SU-DHL-6 (cell line): ENCODE measurements at regions not wholly inside any gene's neighbourhood (a gene's known extent, or its start where the extent isn't known, plus 50 kb on each side); places are given as distances from the start of the nearest gene placed in this dataset.

ENCODE experiments used
- H2AFZ ChIP-seq: fragments of 200-600 bp; sonication (generic); 2 replicates; pipeline ENCODE4 v1.6.1; 2014; ENCODE audit warnings: low read depth, mild to moderate bottlenecking, moderate library complexity, mixed read lengths, antibody characterized with exemption, low read length; ENCODE audit not compliant: severe bottlenecking
- H3F3A ChIP-seq: fragments of 200-600 bp; shearing (Covaris generic); 2 replicates; pipeline ENCODE4 v1.6.0; 2016; ENCODE audit warnings: antibody characterized with exemption, mild to moderate bottlenecking; ENCODE audit not compliant: insufficient read depth
- H3K27ac ChIP-seq: fragments of 200-600 bp; sonication (generic); 2 replicates; pipeline ENCODE4 v1.5.1; 2016; ENCODE audit warnings: low read depth, mild to moderate bottlenecking, low read length, moderate library complexity, mixed read lengths
- H3K27me3 ChIP-seq: fragments of 200-600 bp; sonication (generic), shearing (Covaris generic); 2 replicates; pipeline ENCODE4 v1.6.0; 2014; ENCODE audit warnings: mild to moderate bottlenecking, low read length
- H3K36me3 ChIP-seq: fragments of 200-600 bp; sonication (generic); 2 replicates; pipeline ENCODE4 v1.6.1; 2014; ENCODE audit warnings: mild to moderate bottlenecking, low read length, mixed read lengths
- H3K4me2 ChIP-seq: fragments of 300-600, 200-600 bp; shearing (Covaris generic), sonication (generic); 2 replicates; pipeline ENCODE4 v1.6.0; 2014; ENCODE audit warnings: low read length, low read depth, mild to moderate bottlenecking; ENCODE audit not compliant: poor library complexity, severe bottlenecking
- H3K4me3 ChIP-seq: fragments of 200-600 bp; sonication (generic); 2 replicates; pipeline ENCODE4 v1.5.1; 2014; ENCODE audit warnings: antibody characterized with exemption, low read length, mild to moderate bottlenecking, mixed read lengths; ENCODE audit not compliant: insufficient read depth, poor library complexity, severe bottlenecking
- H3K79me2 ChIP-seq: fragments of 200-600 bp; sonication (generic); 2 replicates; pipeline ENCODE4 v1.6.1; 2014; ENCODE audit warnings: mild to moderate bottlenecking, low read length, moderate library complexity; ENCODE audit not compliant: insufficient read depth
- H3K9ac ChIP-seq: fragments of 200-600 bp; sonication (generic); 2 replicates; pipeline ENCODE4 v1.7.0; 2014; ENCODE audit warnings: mild to moderate bottlenecking, low read length
- H3K9me2 ChIP-seq: fragments of 200-600 bp; sonication (generic); replicated peaks from 2 replicates; pipeline ENCODE4 v1.6.1; 2014; ENCODE audit warnings: low read length; ENCODE audit not compliant: insufficient read depth
- H3K9me3 ChIP-seq: fragments of 200-600 bp; sonication (generic); 2 replicates; pipeline ENCODE4 v1.6.1; 2014; ENCODE audit warnings: low read length, mixed read lengths; ENCODE audit not compliant: insufficient read depth
- H4K20me1 ChIP-seq: fragments of 200-600 bp; sonication (generic); 2 replicates; pipeline ENCODE4 v1.6.1; 2014; ENCODE audit warnings: low read depth, mild to moderate bottlenecking, antibody characterized with exemption, low read length, moderate library complexity, mixed read lengths
- EZH2phosphoT487 ChIP-seq: fragments of 200-600 bp; sonication (generic), shearing (Covaris generic); conservative IDR thresholded peaks from 2 replicates; pipeline ENCODE4 v1.6.1; 2018; ENCODE audit warnings: mild to moderate bottlenecking, antibody characterized with exemption, low read length, moderate library complexity, mixed read lengths
- TF ChIP-seq, protein P1 (sequence below): fragments of 200-600 bp; sonication (generic); IDR thresholded peaks from one replicate; pipeline ENCODE4 v1.5.1; 2017; ENCODE audit warnings: antibody characterized with exemption, mild to moderate bottlenecking, low read length, moderate library complexity; ENCODE audit not compliant: insufficient read depth, poor library complexity, severe bottlenecking

DNA sequence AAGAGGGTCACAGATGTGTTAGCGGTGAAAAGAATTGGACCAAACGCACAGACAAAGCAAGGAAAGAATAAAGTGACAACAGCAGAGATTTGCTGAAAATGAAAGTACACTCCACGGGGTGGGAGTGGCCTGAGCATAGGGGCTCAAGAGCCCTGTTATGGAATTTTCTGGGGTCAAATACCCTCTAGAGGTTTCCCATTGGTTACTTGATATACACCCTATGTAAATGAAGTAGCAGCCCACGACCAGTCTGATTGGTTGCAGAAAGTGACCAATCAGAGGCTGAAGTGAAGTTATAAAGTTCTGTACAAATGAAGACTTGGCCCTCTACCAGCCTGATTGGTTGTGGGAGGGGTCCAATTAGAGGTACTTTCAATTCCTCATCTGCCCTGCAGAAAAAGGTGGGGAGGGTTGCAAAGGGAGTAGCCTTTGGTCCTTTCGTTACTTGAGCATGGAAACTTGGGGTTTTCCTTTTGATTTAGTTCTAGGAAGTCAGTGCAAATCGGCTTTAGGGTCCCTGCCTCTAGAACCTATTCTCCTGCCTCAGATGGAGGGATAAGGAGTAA, 125.6 kb upstream of the PRPS1L1 start:
- TF ChIP-seq, protein P1, sequence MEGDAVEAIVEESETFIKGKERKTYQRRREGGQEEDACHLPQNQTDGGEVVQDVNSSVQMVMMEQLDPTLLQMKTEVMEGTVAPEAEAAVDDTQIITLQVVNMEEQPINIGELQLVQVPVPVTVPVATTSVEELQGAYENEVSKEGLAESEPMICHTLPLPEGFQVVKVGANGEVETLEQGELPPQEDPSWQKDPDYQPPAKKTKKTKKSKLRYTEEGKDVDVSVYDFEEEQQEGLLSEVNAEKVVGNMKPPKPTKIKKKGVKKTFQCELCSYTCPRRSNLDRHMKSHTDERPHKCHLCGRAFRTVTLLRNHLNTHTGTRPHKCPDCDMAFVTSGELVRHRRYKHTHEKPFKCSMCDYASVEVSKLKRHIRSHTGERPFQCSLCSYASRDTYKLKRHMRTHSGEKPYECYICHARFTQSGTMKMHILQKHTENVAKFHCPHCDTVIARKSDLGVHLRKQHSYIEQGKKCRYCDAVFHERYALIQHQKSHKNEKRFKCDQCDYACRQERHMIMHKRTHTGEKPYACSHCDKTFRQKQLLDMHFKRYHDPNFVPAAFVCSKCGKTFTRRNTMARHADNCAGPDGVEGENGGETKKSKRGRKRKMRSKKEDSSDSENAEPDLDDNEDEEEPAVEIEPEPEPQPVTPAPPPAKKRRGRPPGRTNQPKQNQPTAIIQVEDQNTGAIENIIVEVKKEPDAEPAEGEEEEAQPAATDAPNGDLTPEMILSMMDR = no peak
- no peak for TF ChIP-seq EZH2phosphoT487
- H3K9me3 ChIP-seq = no peaks in the 10 kb centered on the region
- no peaks in the 10 kb centered on the region for H3K79me2 ChIP-seq
- H3K4me2 ChIP-seq = no peak overlapping the region
- no peaks in the 10 kb centered on the region for H3F3A ChIP-seq
- no peak overlapping the region for H3K4me3 ChIP-seq
- H3K27ac ChIP-seq = no peak overlapping the region
- H2AFZ ChIP-seq = no peak overlapping the region
- H3K9ac ChIP-seq = no peak overlapping the region
- H3K27me3 ChIP-seq = no peaks in the 10 kb centered on the region
- H3K9me2 ChIP-seq = no peaks in the 10 kb centered on the region
- no peaks in the 10 kb centered on the region for H3K36me3 ChIP-seq
- H4K20me1 ChIP-seq = no peaks in the 10 kb centered on the region

DNA sequence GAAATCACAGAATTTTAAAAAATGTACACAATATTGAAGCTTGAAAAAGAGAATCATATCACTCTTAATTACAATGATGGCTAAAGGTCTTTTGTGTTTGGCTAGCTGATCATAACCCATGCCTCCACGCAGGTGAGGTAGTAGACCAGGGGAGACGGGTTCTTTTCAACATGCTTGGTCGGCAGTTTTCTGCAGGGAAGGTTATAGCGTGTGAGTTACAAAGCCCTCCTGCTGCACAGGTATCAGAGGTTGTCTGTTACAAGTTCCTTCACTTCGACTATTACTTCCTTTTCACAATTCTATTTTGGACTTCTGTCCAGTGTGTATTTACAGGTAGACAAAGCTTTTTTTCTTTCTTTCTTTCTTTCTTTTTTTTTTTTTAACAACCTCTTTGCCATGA, 127.1 kb upstream of the PRPS1L1 start:
- H3K79me2 ChIP-seq = no peaks in the 10 kb centered on the region
- no peak overlapping the region for H3K9ac ChIP-seq
- no peaks in the 10 kb centered on the region for H3K36me3 ChIP-seq
- TF ChIP-seq EZH2phosphoT487 = no peak
- TF ChIP-seq, protein P1 = no peak
- H3F3A ChIP-seq = no peaks in the 10 kb centered on the region
- no peak overlapping the region for H3K4me2 ChIP-seq
- no peaks in the 10 kb centered on the region for H3K9me2 ChIP-seq
- H3K27me3 ChIP-seq = no peaks in the 10 kb centered on the region
- H3K4me3 ChIP-seq = no peak overlapping the region
- no peak overlapping the region for H2AFZ ChIP-seq
- no peaks in the 10 kb centered on the region for H3K9me3 ChIP-seq
- no peaks in the 10 kb centered on the region for H4K20me1 ChIP-seq
- no peak overlapping the region for H3K27ac ChIP-seq

DNA sequence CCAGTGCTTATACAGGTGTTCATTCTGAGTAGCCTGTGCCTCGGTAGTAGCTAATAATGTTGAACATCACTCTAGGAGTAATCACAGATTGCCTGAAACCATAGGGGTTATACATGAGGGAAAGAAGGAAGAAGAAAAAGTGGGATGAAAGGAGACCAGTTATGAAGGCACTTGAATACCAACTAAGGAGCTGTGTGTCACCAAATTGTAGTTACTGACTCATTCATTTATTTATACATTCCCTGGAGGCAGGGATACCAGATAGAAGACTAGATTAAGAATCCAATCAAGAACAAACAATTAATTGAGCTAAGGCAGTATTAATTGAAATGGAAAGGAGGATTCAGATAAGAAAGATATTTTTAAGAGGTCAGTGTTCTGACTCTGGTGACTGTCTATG, 129.6 kb upstream of the PRPS1L1 start:
- Histone ChIP-seq H3K4me3 (no peak overlapping the region), H3K9me3 (no peaks in the 10 kb centered on the region), H3K9ac (no peak overlapping the region), H3K27me3 (no peaks in the 10 kb centered on the region), H3K79me2 (no peaks in the 10 kb centered on the region), H2AFZ (no peak overlapping the region), H3K36me3 (no peaks in the 10 kb centered on the region), H3K4me2 (no peak overlapping the region), H3K9me2 (no peaks in the 10 kb centered on the region), H4K20me1 (no peaks in the 10 kb centered on the region), H3K27ac (no peak overlapping the region), H3F3A (no peaks in the 10 kb centered on the region)
- TF ChIP-seq, protein P1 = no peak
- TF ChIP-seq EZH2phosphoT487 = no peak
